ENCODE measurements at regions not wholly inside any gene's neighbourhood (a gene's known extent, or its start where the extent isn't known, plus 50 kb on each side); places are given as distances from the start of the nearest gene placed in this dataset.

- H3K4ac ChIP-seq (ENCODE audit: low read depth, low read length), result no peak overlapping the region
- H3K14ac ChIP-seq (ENCODE audit: insufficient read depth, low read length), result no peak overlapping the region
- no peaks in the 10 kb centered on the region for H3K4me1 ChIP-seq (ENCODE audit: insufficient read depth, low read length)
- no peak overlapping the region for H3T11ph ChIP-seq (ENCODE audit: low read length)
- H3K79me2 ChIP-seq (ENCODE audit: insufficient read depth, low read length), result no peaks in the 10 kb centered on the region
- H3K4me2 ChIP-seq (ENCODE audit: insufficient read depth, insufficient read length, low read length), result no peak overlapping the region
- H4K8ac ChIP-seq (replicated peaks; ENCODE audit: insufficient read length, low read depth, low read length), result no peak overlapping the region
- H2BK120ac ChIP-seq (ENCODE audit: low read depth, low read length, poor library complexity, severe bottlenecking), result no peak overlapping the region
- H3K27ac ChIP-seq (ENCODE audit: insufficient read length, low read depth, low read length), result no peak overlapping the region
- H3K23me2 ChIP-seq (ENCODE audit: insufficient read length, low read depth, low read length, poor library complexity, severe bottlenecking), result no peaks in the 10 kb centered on the region
- no peak for TF ChIP-seq CTCF (conservative IDR thresholded peaks at IDR 0.05)
- DNase-seq, result no peak
- no peak overlapping the region for H2AK5ac ChIP-seq (ENCODE audit: insufficient read length, low read length)
- Mint-ChIP-seq H3K36me3 (ENCODE audit: insufficient read depth in 1 of 3, low read depth in 3 of 3) (peaks cover 3 to 20% (median 7%) of the 10 kb centered on the region in 3 experiments), H3K27me3 (ENCODE audit: low read depth) (no peaks in the 10 kb centered on the region), H3K4me3 (no peak overlapping the region), H3K27ac (no peak overlapping the region), H3K4me1 (0 out of 4 replicates have a peak, but pooled peaks cover 0 to 2% of the 10 kb centered on the region in 2 experiments), H3K9me3 (peaks cover 13 to 18% of the 10 kb centered on the region in 2 experiments; a peak in 4 of 5 replicates)
- H2AFZ ChIP-seq (ENCODE audit: low read length), result no peak overlapping the region
- H3K23ac ChIP-seq (ENCODE audit: insufficient read length, low read depth, low read length), result no peak overlapping the region
- H3K9me3 ChIP-seq (ENCODE audit: control insufficient read depth, low read depth, low read length), result no peaks in the 10 kb centered on the region
- no peak overlapping the region for H3K56ac ChIP-seq (ENCODE audit: insufficient read length, low read depth, low read length)
- no peak overlapping the region for H2BK15ac ChIP-seq (ENCODE audit: low read depth, low read length)
- H4K5ac ChIP-seq (ENCODE audit: insufficient read length, low read depth, low read length), result no peak overlapping the region
- no peak overlapping the region for H3K9ac ChIP-seq (ENCODE audit: extremely low read depth, insufficient read length, low read length)
- no peaks in the 10 kb centered on the region for H3K79me1 ChIP-seq (ENCODE audit: insufficient read depth, low read depth, low read length, poor library complexity, severe bottlenecking)
- no peaks in the 10 kb centered on the region for H4K20me1 ChIP-seq (ENCODE audit: control insufficient read depth, insufficient read depth, insufficient read length)
- H4K91ac ChIP-seq (ENCODE audit: insufficient read length, low read depth, low read length), result no peak overlapping the region
- no peak overlapping the region for H3K18ac ChIP-seq (ENCODE audit: insufficient read length, low read depth, low read length)
- no peak overlapping the region for H2BK20ac ChIP-seq (ENCODE audit: low read depth, low read length, poor library complexity, severe bottlenecking)
- no peak overlapping the region for H2BK5ac ChIP-seq (ENCODE audit: insufficient read length, low read length)
- no peaks in the 10 kb centered on the region for H3K27me3 ChIP-seq (ENCODE audit: insufficient read depth, low read length)
- WGBS (ENCODE audit: extremely low coverage, insufficient read length, low lambda C conversion rate), result no CpG with 5 or more reads among the region's 12 CpGs
- H2BK12ac ChIP-seq (ENCODE audit: insufficient read length, low read depth, low read length), result no peak overlapping the region
Measured at GRCh38 chr4:141853091-141853764, 216.8 kb downstream of the IL15 start.

Data from H9 (cell line).